PC-3 (cell line): ENCODE measurements at regions not wholly inside any gene's neighbourhood (a gene's known extent, or its start where the extent isn't known, plus 50 kb on each side); places are given as distances from the start of the nearest gene placed in this dataset.

Experiments
- ATAC-seq: fragments of 200-7000 bp; cut with Tn5 transposase; 2 replicates; pipeline ENCODE4 v1.9.1; 2020; ENCODE audit warnings: mild to moderate bottlenecking, moderate library complexity
- BruUV-seq: library from RNA; stranded (reverse); fragments of 400-500 nt; replicated peaks from 2 replicates; lab custom pipeline; 2021; lab: Mats Ljungman, UMichigan
- CTCF ChIA-PET: fragments of 300-600 bp; sonication (Branson Sonifier 250); formaldehyde crosslinking; loops from one replicate; lab custom pipeline; 2022; ENCODE audit warnings: antibody characterized with exemption; lab: Charles Lee
- POLR2A ChIA-PET: fragments of 300-600 bp; sonication (Branson Sonifier 250); formaldehyde crosslinking; loops from one replicate; lab custom pipeline; 2022; ENCODE audit warnings: antibody characterized with exemption; ENCODE audit not compliant: unreplicated experiment; lab: Charles Lee
- DNase-seq: peaks from one replicate; pipeline ENCODE4 v3.0.0-alpha.2; 2015
- H2AFZ ChIP-seq: fragments of 300-600 bp; sonication (generic); 2 replicates; pipeline ENCODE4 v1.6.0; 2016; ENCODE audit warnings: antibody characterized with exemption, low read length
- H3F3A ChIP-seq: fragments of 300-600 bp; sonication (generic); one replicate; pipeline ENCODE4 v1.6.0; 2017; ENCODE audit warnings: antibody characterized with exemption, low read length, control low read depth, mild to moderate bottlenecking; ENCODE audit not compliant: unreplicated experiment
- H3K27ac ChIP-seq: fragments of 300-600 bp; sonication (generic); 2 replicates; pipeline ENCODE4 v1.5.1; 2016; ENCODE audit warnings: mild to moderate bottlenecking, low read length
- H3K27me3 ChIP-seq: fragments of 300-600 bp; sonication (generic); 2 replicates; pipeline ENCODE4 v1.6.1; 2016; ENCODE audit warnings: low read length, mixed read lengths
- H3K36me3 ChIP-seq: fragments of 300-600 bp; sonication (generic); 2 replicates; pipeline ENCODE4 v1.6.1; 2016; ENCODE audit warnings: low read depth, mixed run types, low read length, mixed read lengths
- H3K4me1 ChIP-seq: fragments of 300-600 bp; sonication (generic); 2 replicates; pipeline ENCODE4 v1.5.1; 2016; ENCODE audit warnings: low read length; ENCODE audit not compliant: insufficient read depth
- H3K4me2 ChIP-seq: fragments of 300-600 bp; sonication (generic); 2 replicates; pipeline ENCODE4 v1.6.0; 2016; ENCODE audit warnings: low read length
- H3K4me3 ChIP-seq: fragments of 300-600 bp; sonication (generic); 2 replicates; pipeline ENCODE4 v1.5.1; 2016; ENCODE audit warnings: mild to moderate bottlenecking, low read length, mixed read lengths
- H3K79me2 ChIP-seq: fragments of 300-600 bp; sonication (generic); 2 replicates; pipeline ENCODE4 v1.6.1; 2017; ENCODE audit warnings: low read length, mixed read lengths
- H3K9ac ChIP-seq: fragments of 300-600 bp; sonication (generic); 2 replicates; pipeline ENCODE4 v1.6.0; 2016; ENCODE audit warnings: mild to moderate bottlenecking, low read length
- H3K9me2 ChIP-seq: fragments of 300-600 bp; sonication (generic); replicated peaks from 2 replicates; pipeline ENCODE4 v1.6.1; 2016; ENCODE audit warnings: mixed run types, low read length, mixed read lengths
- H3K9me3 ChIP-seq: fragments of 300-600 bp; sonication (generic); 2 replicates; pipeline ENCODE4 v1.6.1; 2016; ENCODE audit warnings: low read length, mixed read lengths
- H4K20me1 ChIP-seq: fragments of 300-600 bp; sonication (generic); 2 replicates; pipeline ENCODE4 v1.6.1; 2016; ENCODE audit warnings: low read length, mixed read lengths
- CTCF ChIP-seq: fragments of 300-600 bp; sonication (generic); conservative IDR thresholded peaks from 2 replicates; pipeline ENCODE4 v1.5.1; 2017; ENCODE audit warnings: antibody characterized with exemption, low read depth, mild to moderate bottlenecking, low read length
- EZH2 ChIP-seq: fragments of 300-600 bp; sonication (generic); IDR thresholded peaks from one replicate; pipeline ENCODE4 v1.6.1; 2017; ENCODE audit warnings: antibody characterized with exemption, mild to moderate bottlenecking, low read length; ENCODE audit not compliant: unreplicated experiment
- EZH2phosphoT487 ChIP-seq: fragments of 300-600 bp; sonication (generic); IDR thresholded peaks from 2 replicates; pipeline ENCODE4 v1.6.1; 2018; ENCODE audit warnings: mild to moderate bottlenecking, antibody characterized with exemption, low read length, borderline replicate concordance
- intact Hi-C: fragments of 100-400 bp; cut with micrococcal nuclease; formaldehyde crosslinking; loops from 2 replicates; pipeline ENCODE4 v1.9.0; 2023

DNA sequence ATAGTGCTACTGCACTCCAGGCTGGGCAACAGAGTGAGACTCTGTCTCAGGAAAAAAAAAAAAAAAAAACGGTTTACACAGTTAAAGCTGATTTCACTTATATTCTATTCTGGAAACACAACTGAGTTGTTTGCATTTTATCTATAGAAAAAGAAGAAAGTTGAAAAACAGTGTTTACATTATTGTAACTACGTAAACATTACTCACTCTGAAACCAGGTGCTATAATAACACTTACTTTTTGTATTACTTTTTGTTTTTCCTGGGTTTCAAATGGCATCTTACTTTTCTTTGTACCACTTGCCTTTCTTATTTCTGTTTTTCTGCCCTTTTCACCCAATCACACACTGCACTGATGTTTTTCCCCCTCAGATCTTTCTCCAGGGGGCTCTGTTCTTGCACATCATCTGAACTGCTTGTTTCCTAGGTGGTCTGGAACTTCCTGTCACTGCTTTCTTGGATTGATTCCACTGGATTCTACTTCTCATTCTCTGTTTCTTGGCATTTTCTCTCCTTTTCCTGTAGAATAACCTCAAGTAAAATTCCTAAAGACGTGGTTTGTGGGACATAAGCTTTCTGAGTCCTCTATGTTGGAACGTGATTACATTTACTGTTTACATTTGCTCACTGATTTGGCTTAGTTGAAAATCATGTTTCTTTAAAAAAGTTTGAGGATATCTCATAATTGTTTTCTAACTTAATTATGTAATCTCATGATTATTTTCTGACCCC lies 142.1 kb downstream of the HS3ST3B1 start:
- peaks cover 3% of the 10 kb centered on the region; the same call in 1 of the 2 replicates for H3K9me3 ChIP-seq
- H3K4me3 ChIP-seq = no peak overlapping the region
- H3F3A ChIP-seq = no peaks in the 10 kb centered on the region
- ChIA-PET POLR2A (no interaction called here), CTCF (no interaction called here)
- ATAC-seq = no peak
- peak; percentile 12 for DNase-seq
- no peak overlapping the region for H3K9ac ChIP-seq
- H3K79me2 ChIP-seq = no peaks in the 10 kb centered on the region
- no peak overlapping the region for H3K27ac ChIP-seq
- H3K4me2 ChIP-seq = 0 out of 2 replicates have a peak overlapping the region, but pooled peaks have one; percentile 5
- H2AFZ ChIP-seq = no peak overlapping the region
- TF ChIP-seq CTCF (no peak), EZH2 (no peak), EZH2phosphoT487 (no peak)
- peaks cover 5% of the 10 kb centered on the region; the same call in 1 of the 2 replicates for H3K4me1 ChIP-seq
- no peaks in the 10 kb centered on the region for H3K9me2 ChIP-seq
- no peaks in the 10 kb centered on the region for H4K20me1 ChIP-seq
- H3K27me3 ChIP-seq = peaks cover 48% of the 10 kb centered on the region
- no peaks in the 10 kb centered on the region for H3K36me3 ChIP-seq
- intact Hi-C loops = no loop called here
- no TSS peak for BruUV-seq

DNA sequence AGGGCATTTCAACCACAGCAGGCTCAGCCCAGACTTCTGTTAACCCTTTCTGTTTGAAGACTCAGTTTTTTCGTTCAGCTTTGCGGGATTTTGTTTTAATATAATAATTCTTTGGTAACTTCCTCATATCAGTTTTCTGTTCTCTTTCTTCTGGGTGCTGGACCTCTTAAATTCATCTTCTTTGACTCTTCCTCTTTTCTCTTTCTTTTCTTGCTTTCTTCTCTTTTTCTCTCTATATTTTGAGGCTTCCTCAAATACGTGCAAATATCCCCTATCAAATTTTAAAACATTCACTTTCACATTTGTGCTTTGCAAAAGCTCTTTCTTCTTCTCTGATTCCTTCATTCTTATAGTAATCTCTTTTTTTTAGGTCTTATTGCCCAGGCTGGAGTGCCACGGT lies 136.3 kb downstream of the HS3ST3B1 start:
- POLR2A ChIA-PET = no interaction called here

More for the DNA sequence above, 136.3 kb downstream of the HS3ST3B1 start:
- DNase-seq (no peak), ATAC-seq (no peak)
- no peak overlapping the region for H2AFZ ChIP-seq
- H3K9me3 ChIP-seq = no peaks in the 10 kb centered on the region
- H3K79me2 ChIP-seq = no peaks in the 10 kb centered on the region
- CTCF ChIA-PET = no interaction called here
- H3F3A ChIP-seq = no peaks in the 10 kb centered on the region
- no peaks in the 10 kb centered on the region for H3K9me2 ChIP-seq
- H3K27me3 ChIP-seq = peaks cover 63% of the 10 kb centered on the region
- H4K20me1 ChIP-seq = no peaks in the 10 kb centered on the region
- TF ChIP-seq EZH2 (no peak), CTCF (no peak), EZH2phosphoT487 (no peak)
- no peaks in the 10 kb centered on the region for H3K4me1 ChIP-seq
- intact Hi-C loops = no loop called here
- H3K27ac ChIP-seq = no peak overlapping the region
- H3K36me3 ChIP-seq = no peaks in the 10 kb centered on the region
- no TSS peak for BruUV-seq
- no peak overlapping the region for H3K4me2 ChIP-seq
- H3K4me3 ChIP-seq = no peak overlapping the region
- H3K9ac ChIP-seq = no peak overlapping the region
